WERI-Rb-1 (cell line): ENCODE measurements at regions not wholly inside any gene's neighbourhood (a gene's known extent, or its start where the extent isn't known, plus 50 kb on each side); places are given as distances from the start of the nearest gene placed in this dataset.

Experiments
- DNase-seq: peaks from one replicate; pipeline ENCODE4 v3.0.0-alpha.2; 2020
- H3K27ac ChIP-seq: fragments of 250-450 bp; sonication (Bioruptor Pico); 2 replicates; pipeline ENCODE4 v1.5.1; 2020; ENCODE audit warnings: mild to moderate bottlenecking, moderate library complexity
- H3K27me3 ChIP-seq: fragments of 250-450 bp; sonication (Bioruptor Pico); 2 replicates; pipeline ENCODE4 v1.5.1; 2021; ENCODE audit warnings: mild to moderate bottlenecking, low read depth, moderate library complexity; ENCODE audit not compliant: insufficient read depth, severe bottlenecking
- H3K36me3 ChIP-seq: fragments of 250-450 bp; sonication (Bioruptor Pico); 2 replicates; pipeline ENCODE4 v1.5.1; 2020; ENCODE audit warnings: mild to moderate bottlenecking, moderate library complexity
- H3K4me3 ChIP-seq: 2 replicates; pipeline ENCODE4 v1.5.1; 2011; ENCODE audit warnings: low read depth, mild to moderate bottlenecking, control low read depth, low read length
- H3K9me3 ChIP-seq: fragments of 250-450 bp; sonication (Bioruptor Pico); 2 replicates; pipeline ENCODE4 v1.5.1; 2021; ENCODE audit warnings: mild to moderate bottlenecking, moderate library complexity; ENCODE audit not compliant: severe bottlenecking
- CTCF ChIP-seq: IDR thresholded peaks from 2 replicates; pipeline ENCODE4 v1.5.1; 2011; ENCODE audit warnings: low read depth, mild to moderate bottlenecking, control low read depth, inconsistent platforms, low read length

DNA sequence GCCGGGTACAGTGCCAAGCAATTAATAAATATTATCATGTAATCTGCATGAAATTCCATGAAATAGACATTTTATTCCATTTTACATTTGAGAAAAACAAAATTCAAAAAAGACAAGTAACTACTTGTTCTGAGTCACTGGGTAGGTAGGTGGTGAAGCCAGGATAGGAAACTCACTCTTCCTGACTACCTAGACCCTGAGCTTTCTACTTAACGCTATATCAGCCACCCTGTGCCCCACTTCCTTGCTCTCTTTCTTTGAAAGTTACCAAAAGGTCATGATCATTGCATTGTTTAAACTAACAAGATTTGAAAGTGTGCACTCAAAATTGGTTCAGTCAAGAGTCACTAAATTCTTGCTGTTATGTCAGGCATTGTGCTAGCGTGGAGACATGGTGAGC, 235.7 kb downstream of the CD83 start:
- Histone ChIP-seq H3K36me3 (no peaks in the 10 kb centered on the region), H3K9me3 (peaks cover 8% of the 10 kb centered on the region), H3K27me3 (no peaks in the 10 kb centered on the region), H3K27ac (no peak overlapping the region), H3K4me3 (no peak overlapping the region)
- DNase-seq, result no peak
- no peak for TF ChIP-seq CTCF

DNA sequence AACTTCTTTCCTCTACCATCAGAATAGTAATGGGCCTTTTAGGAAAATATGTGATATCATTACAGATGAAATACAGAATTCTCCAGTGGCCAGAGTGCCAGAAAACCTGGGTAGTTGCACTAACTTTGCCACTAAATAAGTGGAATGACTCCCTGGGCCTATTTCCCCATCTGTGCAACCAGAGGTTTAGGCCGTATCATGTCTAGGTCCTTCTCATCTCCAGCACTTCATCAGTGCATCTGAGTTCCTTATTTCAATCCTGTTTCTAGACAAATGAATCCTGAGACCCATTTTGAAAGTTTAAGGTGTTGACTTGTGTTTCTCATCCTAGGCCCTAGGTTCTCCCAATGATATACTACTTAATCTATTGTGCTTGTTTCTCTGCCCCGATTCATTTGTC, 236.2 kb downstream of the CD83 start:
- no peak for DNase-seq
- no peak overlapping the region for H3K4me3 ChIP-seq
- H3K36me3 ChIP-seq, result no peaks in the 10 kb centered on the region
- no peaks in the 10 kb centered on the region for H3K27me3 ChIP-seq
- no peak overlapping the region for H3K27ac ChIP-seq
- TF ChIP-seq CTCF, result no peak
- H3K9me3 ChIP-seq, result peaks cover 5% of the 10 kb centered on the region

DNA sequence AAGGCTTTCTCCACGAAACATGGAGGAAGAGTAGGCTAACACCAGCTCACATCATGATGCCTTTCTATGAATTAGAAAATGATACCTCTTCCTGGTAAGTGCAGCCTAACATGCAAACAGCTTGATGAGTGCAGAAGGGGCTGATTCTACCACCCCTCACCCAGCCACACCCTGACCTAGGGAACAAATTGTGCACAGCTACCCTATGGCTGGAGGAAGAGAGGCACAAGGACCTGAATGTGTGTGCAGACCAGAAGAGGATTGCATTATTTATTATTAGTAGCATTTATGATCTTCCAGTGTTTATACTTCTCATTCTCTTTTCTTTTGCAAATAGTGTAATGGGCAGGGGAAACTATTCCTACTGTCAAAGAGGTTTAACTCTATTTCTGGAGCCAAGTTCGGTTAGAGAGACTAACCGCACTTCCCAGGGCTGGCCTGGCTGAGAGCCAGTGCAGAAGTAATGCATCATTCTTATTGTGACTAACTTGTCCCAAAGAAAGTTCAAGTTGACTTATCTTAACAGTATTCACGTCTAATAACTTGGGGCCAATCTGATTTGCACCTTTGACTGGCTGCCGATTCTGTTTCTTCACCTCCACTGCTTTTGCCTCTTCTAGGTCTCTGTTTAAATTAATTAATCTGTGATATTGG, 237.5 kb downstream of the CD83 start:
- Histone ChIP-seq H3K27ac (no peak overlapping the region), H3K9me3 (peaks cover 5% of the 10 kb centered on the region), H3K36me3 (no peaks in the 10 kb centered on the region), H3K27me3 (no peaks in the 10 kb centered on the region), H3K4me3 (no peak overlapping the region)
- no peak for TF ChIP-seq CTCF
- DNase-seq, result no peak

DNA sequence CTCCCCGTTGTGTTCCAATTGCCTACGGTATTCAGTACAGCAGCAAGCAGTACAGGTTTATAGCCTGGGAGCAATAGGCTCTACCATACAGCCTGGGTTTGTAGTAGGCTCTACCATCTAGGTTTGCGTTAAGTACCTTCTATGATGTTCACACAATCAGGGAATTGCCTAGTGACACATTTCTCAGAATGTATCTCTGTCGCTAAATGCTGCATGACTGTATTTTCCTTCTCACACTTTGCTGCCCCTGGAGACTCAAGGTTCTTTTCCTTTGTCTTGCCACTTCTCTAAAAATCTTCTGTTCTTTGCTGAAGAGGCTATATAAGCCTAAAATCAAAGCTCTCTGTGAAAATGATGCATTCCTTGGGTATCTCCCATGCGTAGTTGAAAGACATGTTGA, 241.9 kb downstream of the CD83 start:
- DNase-seq, result no peak
- H3K27ac ChIP-seq, result no peak overlapping the region

GRCh38 chr6:14360565-14360964, 243.0 kb downstream of the CD83 start:
- H3K4me3 ChIP-seq, result no peak overlapping the region
- TF ChIP-seq CTCF, result no peak
- no peaks in the 10 kb centered on the region for H3K27me3 ChIP-seq
- no peaks in the 10 kb centered on the region for H3K9me3 ChIP-seq
- no peak overlapping the region for H3K27ac ChIP-seq
- no peak for DNase-seq
- H3K36me3 ChIP-seq, result no peaks in the 10 kb centered on the region

More for the DNA sequence above, 241.9 kb downstream of the CD83 start:
- no peak overlapping the region for H3K4me3 ChIP-seq
- no peaks in the 10 kb centered on the region for H3K36me3 ChIP-seq
- TF ChIP-seq CTCF, result no peak
- H3K9me3 ChIP-seq, result no peaks in the 10 kb centered on the region
- no peaks in the 10 kb centered on the region for H3K27me3 ChIP-seq

- H3K4me3 ChIP-seq, result no peak overlapping the region
- H3K27ac ChIP-seq, result no peak overlapping the region
- H3K27me3 ChIP-seq, result no peaks in the 10 kb centered on the region
- no peaks in the 10 kb centered on the region for H3K9me3 ChIP-seq
- H3K36me3 ChIP-seq, result no peaks in the 10 kb centered on the region
- no peak for TF ChIP-seq CTCF
- no peak for DNase-seq
Measured at GRCh38 chr6:14361297-14361696, 243.7 kb downstream of the CD83 start.
